Middle frontal gyrus (tissue), 1 donor: ENCODE measurements at regions not wholly inside any gene's neighbourhood (a gene's known extent, or its start where the extent isn't known, plus 50 kb on each side); places are given as distances from the start of the nearest gene placed in this dataset.

Experiments
- DNase-seq: peaks from one replicate; pipeline ENCODE4 v3.0.0-alpha.2; 2015; ENCODE audit warnings: low spot score; ENCODE audit errors: extremely low spot score

DNA sequence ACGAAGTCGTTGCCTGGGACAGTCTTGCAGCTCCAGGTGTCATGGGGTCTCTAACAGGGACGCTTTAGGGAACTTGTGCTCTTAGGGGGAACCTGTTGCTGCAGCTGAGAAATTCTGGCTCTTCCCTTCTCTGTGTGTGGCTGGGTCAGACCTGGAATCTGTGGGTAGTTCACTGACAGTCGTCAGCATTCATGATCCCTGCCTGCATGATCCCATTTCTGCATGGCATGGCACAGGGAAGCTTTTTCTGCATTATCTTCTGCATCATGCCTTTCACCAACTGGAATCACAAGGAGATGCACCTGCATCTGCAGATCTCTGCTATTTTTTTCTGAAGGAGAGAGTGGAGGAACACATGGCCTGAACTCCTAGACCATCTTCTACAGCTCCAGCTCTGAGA, 85.6 kb downstream of the SOX9 start:
- DNase-seq = no peak

DNA sequence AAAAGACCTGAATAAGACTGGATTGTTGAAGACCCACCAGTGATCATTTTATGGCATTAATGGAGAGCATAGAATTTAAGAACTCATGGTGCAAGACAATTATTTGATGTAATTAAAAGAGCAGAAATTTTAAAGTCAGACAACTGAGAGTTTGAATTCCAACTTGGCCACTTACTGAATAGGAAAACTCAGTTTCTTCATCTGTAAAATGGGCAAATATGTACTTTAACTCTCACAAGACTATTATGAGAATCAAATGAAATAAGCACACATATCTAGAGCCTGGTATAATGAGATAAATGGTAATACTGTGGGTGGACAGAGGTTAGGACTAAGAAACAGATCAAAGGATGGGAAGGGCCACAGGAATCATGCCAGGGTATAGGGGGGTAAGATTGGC, 88.0 kb downstream of the SOX9 start:
- no peak for DNase-seq

- no peak for DNase-seq
Observed at GRCh38 chr17:72212041-72212440, 91.2 kb downstream of the SOX9 start.

- DNase-seq = no peak
Observed at GRCh38 chr17:72215490-72215889, 94.7 kb downstream of the SOX9 start.

GRCh38 chr17:72215928-72216327, 95.1 kb downstream of the SOX9 start:
- no peak for DNase-seq

- DNase-seq = no peak
Observed at GRCh38 chr17:72219137-72219823, 98.5 kb downstream of the SOX9 start.

GRCh38 chr17:72219824-72220493, 99.1 kb downstream of the SOX9 start:
- DNase-seq = no peak

GRCh38 chr17:72222661-72223380, 102.0 kb downstream of the SOX9 start:
- no peak for DNase-seq

GRCh38 chr17:72223866-72224291, 103.1 kb downstream of the SOX9 start:
- no peak for DNase-seq

GRCh38 chr17:72226322-72226721, 105.5 kb downstream of the SOX9 start:
- no peak for DNase-seq

- DNase-seq = no peak
Observed at GRCh38 chr17:72233986-72234385, 113.2 kb downstream of the SOX9 start.

GRCh38 chr17:72234985-72235384, 114.2 kb downstream of the SOX9 start:
- DNase-seq = no peak

- DNase-seq = no peak
Observed at GRCh38 chr17:72236980-72237633, 116.3 kb downstream of the SOX9 start.

DNA sequence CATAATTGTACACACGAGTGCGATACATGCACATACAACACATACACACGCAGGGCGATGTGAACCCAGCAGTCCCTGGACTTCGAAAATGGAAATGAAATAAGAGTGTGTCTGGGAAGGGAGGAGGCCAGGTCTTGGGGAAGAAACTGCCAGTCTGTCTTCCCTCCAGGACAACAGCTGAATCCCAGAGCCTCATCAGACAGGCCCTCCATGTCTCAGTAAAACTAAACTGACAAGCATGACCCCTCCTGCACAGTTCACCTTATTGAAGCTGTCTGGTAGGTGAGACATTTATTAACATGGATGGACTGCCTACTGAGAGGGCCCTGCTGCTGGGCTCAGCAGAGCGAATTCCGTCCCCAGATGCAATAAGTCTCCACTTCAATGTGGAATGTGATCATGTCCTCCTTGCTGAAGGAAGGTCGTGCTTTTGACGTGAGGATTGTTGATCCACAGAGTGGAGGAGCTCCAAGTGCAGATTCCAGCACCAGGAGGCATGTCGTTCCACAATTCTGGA, 117.4 kb downstream of the SOX9 start:
- DNase-seq = no peak

- no peak for DNase-seq
Observed at GRCh38 chr17:72239548-72239947, 118.7 kb downstream of the SOX9 start.

DNA sequence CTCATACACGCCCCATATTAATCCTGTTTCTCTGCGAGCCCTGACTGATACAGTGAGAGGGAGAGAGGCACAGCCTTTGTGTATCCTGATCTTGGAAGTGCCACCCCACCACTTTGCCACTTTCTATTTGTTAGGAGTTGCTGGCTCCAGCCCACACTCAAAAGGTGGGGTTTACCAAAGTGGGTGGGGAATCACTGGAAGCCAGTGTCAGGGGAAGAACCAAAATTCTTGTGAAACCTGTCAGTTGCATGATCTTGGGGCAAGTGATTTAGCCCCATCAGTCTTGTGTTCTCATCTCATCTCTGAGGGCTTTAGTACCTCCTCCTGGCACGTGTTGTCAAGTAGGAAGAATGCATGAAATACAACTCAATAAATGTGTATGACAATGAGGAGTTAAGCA, 119.5 kb downstream of the SOX9 start:
- DNase-seq = no peak

GRCh38 chr17:72244494-72244893, 123.7 kb downstream of the SOX9 start:
- no peak for DNase-seq

DNA sequence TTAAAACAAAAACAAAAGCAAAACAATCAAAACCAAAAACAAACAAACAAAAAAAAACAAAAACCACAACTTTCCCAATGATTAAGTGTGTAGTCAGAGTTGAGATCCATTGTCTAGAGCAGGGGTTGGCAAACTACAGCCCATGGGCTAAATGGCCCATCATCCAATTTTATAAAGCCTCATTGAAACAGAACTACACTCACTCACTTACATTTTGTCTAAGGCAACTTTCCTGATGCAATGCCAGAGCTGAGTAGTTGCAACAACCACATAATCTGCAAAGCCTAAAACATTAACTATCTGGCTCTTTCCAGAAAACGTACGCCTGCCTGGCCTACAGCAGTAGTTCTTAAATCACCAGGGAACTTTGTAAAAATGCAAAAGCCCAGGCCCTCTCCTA, 124.1 kb downstream of the SOX9 start:
- no peak for DNase-seq

GRCh38 chr17:72249441-72249840, 128.6 kb downstream of the SOX9 start:
- no peak for DNase-seq

DNA sequence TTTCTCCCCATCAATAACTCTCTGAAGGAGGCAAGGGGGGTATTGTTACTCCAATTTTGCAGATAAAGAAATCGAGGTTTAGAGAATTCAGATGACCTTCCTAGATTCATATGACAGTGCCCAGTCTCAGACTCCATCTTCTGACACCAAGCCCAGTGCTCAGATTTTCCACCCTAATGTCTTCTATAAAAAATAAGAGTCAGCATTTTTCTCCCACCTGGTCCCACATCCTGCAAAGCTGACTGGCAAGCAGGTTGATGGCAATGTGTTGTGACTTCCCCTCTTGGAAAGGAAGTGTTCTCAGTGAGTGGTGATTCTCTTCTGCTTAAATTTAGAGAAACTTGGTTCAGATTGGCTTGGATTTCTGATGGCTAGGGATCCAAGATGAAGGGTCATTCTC, 129.4 kb downstream of the SOX9 start:
- no peak for DNase-seq

GRCh38 chr17:72253597-72253996, 132.8 kb downstream of the SOX9 start:
- no peak for DNase-seq
